B cell (primary cell): ENCODE measurements at regions not wholly inside any gene's neighbourhood (a gene's known extent, or its start where the extent isn't known, plus 50 kb on each side); places are given as distances from the start of the nearest gene placed in this dataset.

Source experiments
- CTCF ChIP-seq: fragments of 200-600 bp; IDR thresholded peaks from one replicate; pipeline ENCODE4 v1.8.0; 2022; ENCODE audit warnings: antibody characterized with exemption, mild to moderate bottlenecking
- EZH2 ChIP-seq: IDR thresholded peaks from 2 replicates; pipeline ENCODE4 v1.6.1; 2012; ENCODE audit warnings: borderline replicate concordance, low read depth, mild to moderate bottlenecking, moderate library complexity, low read length; ENCODE audit not compliant: insufficient read depth, poor library complexity, severe bottlenecking

GRCh38 chr13:76351541-76352229 lies 534.5 kb downstream of the KCTD12 start:
- TF ChIP-seq CTCF: no peak
- TF ChIP-seq EZH2: no peak
